ENCODE measurements at regions not wholly inside any gene's neighbourhood (a gene's known extent, or its start where the extent isn't known, plus 50 kb on each side); places are given as distances from the start of the nearest gene placed in this dataset.
A peak's percentile ranks its signal among the peaks of the same experiment; 100 is the strongest.

DNA sequence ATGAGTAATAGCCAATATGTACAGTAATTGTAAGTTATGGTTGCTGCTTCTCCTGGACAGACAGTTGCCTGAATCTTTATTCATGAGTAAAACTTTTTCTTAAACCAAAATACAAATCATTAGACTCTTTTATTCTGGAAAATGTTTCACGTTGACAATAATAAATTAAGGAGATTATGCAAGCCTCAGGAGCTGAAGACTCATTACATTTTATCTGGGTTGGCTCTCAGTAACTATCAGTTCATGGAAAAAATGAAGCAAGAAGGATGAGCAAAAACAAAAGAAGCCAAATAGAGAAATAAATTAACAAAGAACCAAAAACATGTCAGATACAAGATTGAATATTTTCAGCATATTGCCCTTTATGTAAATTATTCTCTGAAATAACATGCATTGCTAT lies 88.9 kb upstream of the PRR16 start:
- TF ChIP-seq, protein P1, sequence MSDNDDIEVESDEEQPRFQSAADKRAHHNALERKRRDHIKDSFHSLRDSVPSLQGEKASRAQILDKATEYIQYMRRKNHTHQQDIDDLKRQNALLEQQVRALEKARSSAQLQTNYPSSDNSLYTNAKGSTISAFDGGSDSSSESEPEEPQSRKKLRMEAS (IDR thresholded peaks at IDR 0.05; ENCODE audit: low read depth, low read length) = no peak
- TF ChIP-seq MYC (IDR thresholded peaks at IDR 0.05; ENCODE audit: low read depth, low read length) = no peak
- TF ChIP-seq POLR2A (IDR thresholded peaks at IDR 0.05; ENCODE audit: extremely low read depth, insufficient read length) = no peak
- TF ChIP-seq, protein P2, sequence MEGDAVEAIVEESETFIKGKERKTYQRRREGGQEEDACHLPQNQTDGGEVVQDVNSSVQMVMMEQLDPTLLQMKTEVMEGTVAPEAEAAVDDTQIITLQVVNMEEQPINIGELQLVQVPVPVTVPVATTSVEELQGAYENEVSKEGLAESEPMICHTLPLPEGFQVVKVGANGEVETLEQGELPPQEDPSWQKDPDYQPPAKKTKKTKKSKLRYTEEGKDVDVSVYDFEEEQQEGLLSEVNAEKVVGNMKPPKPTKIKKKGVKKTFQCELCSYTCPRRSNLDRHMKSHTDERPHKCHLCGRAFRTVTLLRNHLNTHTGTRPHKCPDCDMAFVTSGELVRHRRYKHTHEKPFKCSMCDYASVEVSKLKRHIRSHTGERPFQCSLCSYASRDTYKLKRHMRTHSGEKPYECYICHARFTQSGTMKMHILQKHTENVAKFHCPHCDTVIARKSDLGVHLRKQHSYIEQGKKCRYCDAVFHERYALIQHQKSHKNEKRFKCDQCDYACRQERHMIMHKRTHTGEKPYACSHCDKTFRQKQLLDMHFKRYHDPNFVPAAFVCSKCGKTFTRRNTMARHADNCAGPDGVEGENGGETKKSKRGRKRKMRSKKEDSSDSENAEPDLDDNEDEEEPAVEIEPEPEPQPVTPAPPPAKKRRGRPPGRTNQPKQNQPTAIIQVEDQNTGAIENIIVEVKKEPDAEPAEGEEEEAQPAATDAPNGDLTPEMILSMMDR (IDR thresholded peaks at IDR 0.05; ENCODE audit: low read depth, low read length) = no peak
- no peak for DNase-seq (ENCODE audit: low read depth)
- H3K4me3 ChIP-seq (ENCODE audit: low read depth, low read length) = no peak overlapping the region

DNA sequence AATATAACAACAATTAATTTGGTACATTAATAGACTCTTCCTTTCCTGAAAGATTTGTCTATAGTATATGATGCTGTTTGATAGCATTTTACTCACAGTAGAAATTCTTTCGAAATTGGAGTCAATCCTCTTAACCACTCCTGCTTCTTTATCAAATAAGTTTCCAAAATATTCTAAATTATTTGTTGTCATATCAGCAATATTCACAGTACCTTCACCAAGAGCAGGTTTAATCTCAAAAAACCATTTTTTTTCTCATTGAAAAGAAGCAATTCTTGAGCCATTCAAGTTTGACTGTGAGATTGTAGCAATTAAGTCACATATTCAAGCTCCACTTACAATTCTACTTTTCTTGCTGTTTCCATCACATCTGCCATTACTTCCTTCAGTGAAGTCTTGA lies 83.5 kb upstream of the PRR16 start:
- H3K4me3 ChIP-seq (ENCODE audit: low read depth, low read length) = no peak overlapping the region
- TF ChIP-seq, protein P1 (IDR thresholded peaks at IDR 0.05; ENCODE audit: low read depth, low read length) = no peak
- TF ChIP-seq, protein P2 (IDR thresholded peaks at IDR 0.05; ENCODE audit: low read depth, low read length) = no peak
- no peak for TF ChIP-seq POLR2A (IDR thresholded peaks at IDR 0.05; ENCODE audit: extremely low read depth, insufficient read length)
- no peak for TF ChIP-seq MYC (IDR thresholded peaks at IDR 0.05; ENCODE audit: low read depth, low read length)
- DNase-seq (ENCODE audit: low read depth) = no peak

DNA sequence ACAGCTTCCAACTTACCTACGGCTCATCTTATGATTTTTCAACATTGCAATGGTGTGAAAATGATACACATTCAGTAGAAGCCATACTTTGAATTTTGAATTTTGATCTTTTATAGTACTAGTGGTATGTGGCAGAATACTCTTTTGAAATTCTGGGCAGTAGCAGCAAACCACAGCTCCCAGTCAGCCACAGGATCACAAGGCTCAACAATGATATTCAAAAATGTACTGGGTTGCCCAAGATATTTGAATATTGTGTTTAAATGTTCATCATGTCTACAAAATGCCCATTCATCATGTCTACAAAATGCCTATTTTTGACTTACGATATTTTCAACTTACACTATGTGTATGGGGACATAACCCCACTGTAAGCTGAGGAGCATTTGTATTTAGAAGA lies 81.3 kb upstream of the PRR16 start:
- TF ChIP-seq, protein P1 (IDR thresholded peaks at IDR 0.05; ENCODE audit: low read depth, low read length) = no peak
- TF ChIP-seq MYC (IDR thresholded peaks at IDR 0.05; ENCODE audit: low read depth, low read length) = no peak
- no peak for TF ChIP-seq POLR2A (IDR thresholded peaks at IDR 0.05; ENCODE audit: extremely low read depth, insufficient read length)
- TF ChIP-seq, protein P2 (IDR thresholded peaks at IDR 0.05; ENCODE audit: low read depth, low read length) = no peak
- H3K4me3 ChIP-seq (ENCODE audit: low read depth, low read length) = no peak overlapping the region
- DNase-seq (ENCODE audit: low read depth) = no peak

DNA sequence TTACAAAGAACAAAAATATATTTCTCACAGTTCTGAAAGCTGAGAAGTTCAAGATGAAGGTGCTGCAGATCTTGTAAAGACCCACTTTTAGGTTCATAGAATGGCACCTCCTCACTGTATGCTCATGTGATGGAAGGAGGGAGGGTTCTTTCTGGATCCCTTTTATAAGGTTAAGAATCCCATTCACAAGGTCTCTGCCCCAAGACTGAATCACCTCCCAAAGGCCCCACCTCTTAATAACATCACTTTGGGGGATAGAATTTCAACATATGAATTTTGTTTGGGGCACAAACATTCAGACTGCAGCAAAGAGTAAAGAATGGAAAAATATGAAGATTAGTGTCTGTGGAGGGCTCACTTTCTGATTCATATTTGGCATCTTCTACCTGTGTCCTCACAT lies 77.1 kb upstream of the PRR16 start:
- TF ChIP-seq MYC (IDR thresholded peaks at IDR 0.05; ENCODE audit: low read depth, low read length) (no peak), POLR2A (IDR thresholded peaks at IDR 0.05; ENCODE audit: extremely low read depth, insufficient read length) (no peak)
- TF ChIP-seq, protein P2 (IDR thresholded peaks at IDR 0.05; ENCODE audit: low read depth, low read length) = no peak
- TF ChIP-seq, protein P1 (IDR thresholded peaks at IDR 0.05; ENCODE audit: low read depth, low read length) = no peak
- H3K4me3 ChIP-seq (ENCODE audit: low read depth, low read length) = no peak overlapping the region
- no peak for DNase-seq (ENCODE audit: low read depth)

DNA sequence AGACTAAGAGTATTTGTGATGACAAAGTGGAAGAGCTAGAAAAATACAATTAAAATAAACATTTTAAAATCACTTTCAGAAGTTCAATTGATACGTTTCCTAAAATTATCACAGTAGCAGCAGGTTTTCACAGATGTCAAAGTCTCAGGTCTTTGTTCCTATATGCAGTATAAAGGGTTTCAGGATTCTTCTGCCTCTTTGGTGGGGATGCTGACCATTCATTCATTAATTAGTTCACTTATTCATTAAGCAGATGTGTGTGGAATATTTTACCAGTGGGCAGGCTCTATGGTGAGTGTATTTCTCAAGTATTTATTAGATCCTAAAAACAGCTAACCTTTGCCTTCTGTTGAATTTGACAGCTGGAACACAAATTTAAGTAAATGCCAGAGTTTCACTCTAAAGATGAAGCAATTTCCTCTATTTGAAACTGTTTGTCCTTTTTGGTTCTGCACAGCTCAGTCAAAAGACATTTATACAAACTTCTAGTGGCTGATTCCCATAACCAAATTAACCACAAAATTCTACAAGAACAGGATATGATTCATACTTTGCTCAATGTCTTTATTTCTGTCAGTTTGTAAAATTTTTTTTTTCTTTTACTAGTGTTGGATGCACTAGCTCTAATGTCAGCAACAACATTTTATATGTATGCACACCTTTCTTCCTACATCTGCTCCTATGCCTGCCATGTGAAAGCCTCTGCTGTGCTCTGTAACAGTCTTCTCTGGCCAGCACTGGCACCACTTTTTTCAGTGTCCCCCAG lies 75.9 kb upstream of the PRR16 start:
- peak; percentile 41; the same call in 1 of the 2 replicates for TF ChIP-seq MYC (IDR thresholded peaks at IDR 0.05; ENCODE audit: low read depth, low read length)
- TF ChIP-seq POLR2A (IDR thresholded peaks at IDR 0.05; ENCODE audit: extremely low read depth, insufficient read length) = no peak
- TF ChIP-seq, protein P1 (IDR thresholded peaks at IDR 0.05; ENCODE audit: low read depth, low read length) = no peak
- no peak overlapping the region for H3K4me3 ChIP-seq (ENCODE audit: low read depth, low read length)
- DNase-seq (ENCODE audit: low read depth) = peak; percentile 89

DNA sequence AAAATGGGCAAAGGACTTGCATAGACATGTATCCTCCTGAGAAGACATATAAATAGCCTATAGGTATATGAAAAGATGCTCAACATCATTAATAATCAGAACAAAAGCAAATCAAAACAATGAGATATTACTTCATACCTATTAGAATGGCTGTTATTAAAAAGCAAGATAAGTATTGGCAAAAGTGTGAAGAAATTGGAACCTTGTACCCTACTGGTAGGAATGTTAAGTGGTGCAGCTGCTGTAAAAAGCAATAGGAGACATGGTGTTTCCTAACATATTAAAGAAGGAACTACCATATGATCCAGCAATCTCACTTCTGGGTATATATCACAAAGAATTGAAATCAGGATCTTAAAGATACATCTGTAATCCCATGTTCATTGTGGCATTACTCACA lies 69.8 kb upstream of the PRR16 start:
- TF ChIP-seq, protein P2 (IDR thresholded peaks at IDR 0.05; ENCODE audit: low read depth, low read length) = no peak
- TF ChIP-seq MYC (IDR thresholded peaks at IDR 0.05; ENCODE audit: low read depth, low read length) (no peak), POLR2A (IDR thresholded peaks at IDR 0.05; ENCODE audit: extremely low read depth, insufficient read length) (no peak)
- TF ChIP-seq, protein P1 (IDR thresholded peaks at IDR 0.05; ENCODE audit: low read depth, low read length) = no peak
- no peak overlapping the region for H3K4me3 ChIP-seq (ENCODE audit: low read depth, low read length)
- no peak for DNase-seq (ENCODE audit: low read depth)

Measured in NB4 (cell line).